T-helper 2 cell (primary cell): ENCODE measurements at regions not wholly inside any gene's neighbourhood (a gene's known extent, or its start where the extent isn't known, plus 50 kb on each side); places are given as distances from the start of the nearest gene placed in this dataset.
A peak's percentile ranks its signal among the peaks of the same experiment; 100 is the strongest.
"Not testable (repeated sequence)": the region's sequence is repeated elsewhere in the genome, so short reads cannot be mapped to it uniquely, and the experiment has no call there.

Experiments
- DNase-seq, 5 experiments: peaks; one replicate each; pipeline versions ENCODE4 v3.0.0 to v3.0.0-alpha.2; 2012 to 2022

DNA sequence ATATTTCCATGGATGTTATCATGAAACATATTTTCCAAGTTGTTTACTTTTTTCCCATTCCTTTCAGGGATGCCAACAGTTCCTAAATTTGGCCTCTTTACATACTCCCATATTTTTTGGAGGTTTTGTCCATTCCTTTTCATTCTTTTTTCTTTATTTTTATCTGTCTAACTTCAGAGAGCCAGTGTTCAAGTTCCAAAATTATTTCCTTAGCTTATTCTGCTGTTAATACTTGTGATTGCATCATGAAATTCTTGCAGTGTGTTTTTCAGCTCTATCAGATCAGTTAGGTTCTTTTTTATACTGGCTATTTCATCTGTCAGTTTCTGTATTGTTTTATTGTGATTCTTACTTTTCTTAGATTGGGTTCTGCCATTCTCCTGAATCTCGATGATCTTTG lies 89.9 kb upstream of the TCF21 start:
- DNase-seq: no peak

DNA sequence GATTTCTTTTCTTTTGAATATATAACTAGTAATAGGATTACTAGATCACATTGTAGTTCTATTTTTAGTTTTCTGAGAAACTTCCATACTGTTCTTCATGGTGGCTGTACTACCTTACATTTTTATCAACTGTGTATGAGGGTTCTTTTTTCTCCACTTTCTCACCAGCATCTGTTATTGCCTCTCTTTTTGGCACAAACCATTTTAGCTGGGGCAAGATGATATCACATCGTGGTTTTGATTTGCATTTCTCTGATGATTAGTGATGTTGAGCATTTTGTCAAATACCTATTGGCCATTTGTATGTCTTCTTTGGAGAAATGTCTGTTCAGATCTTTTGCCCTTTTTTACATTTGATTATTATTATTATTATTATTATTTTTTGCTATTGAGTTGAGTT lies 86.1 kb upstream of the TCF21 start:
- DNase-seq: no peak

DNA sequence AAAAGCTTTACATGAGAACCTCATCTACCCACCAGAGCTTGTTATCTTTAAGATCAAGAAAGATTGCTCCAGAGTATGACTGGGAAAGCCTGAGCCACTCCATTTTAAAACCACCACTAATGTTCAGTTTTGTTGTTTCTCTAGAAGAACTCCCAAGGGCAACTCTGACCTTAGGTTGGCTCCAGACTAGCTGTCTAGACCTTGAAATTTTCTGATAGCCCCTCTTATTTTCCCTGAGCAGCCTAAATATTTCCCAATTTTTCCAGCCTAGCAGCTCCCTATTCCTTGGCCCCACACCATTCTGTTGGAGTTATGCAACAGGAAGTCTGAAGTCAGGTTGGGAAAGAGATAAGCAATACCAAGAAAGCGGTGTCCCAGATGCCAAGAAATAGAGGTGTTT lies 84.6 kb upstream of the TCF21 start:
- DNase-seq: no peak

DNA sequence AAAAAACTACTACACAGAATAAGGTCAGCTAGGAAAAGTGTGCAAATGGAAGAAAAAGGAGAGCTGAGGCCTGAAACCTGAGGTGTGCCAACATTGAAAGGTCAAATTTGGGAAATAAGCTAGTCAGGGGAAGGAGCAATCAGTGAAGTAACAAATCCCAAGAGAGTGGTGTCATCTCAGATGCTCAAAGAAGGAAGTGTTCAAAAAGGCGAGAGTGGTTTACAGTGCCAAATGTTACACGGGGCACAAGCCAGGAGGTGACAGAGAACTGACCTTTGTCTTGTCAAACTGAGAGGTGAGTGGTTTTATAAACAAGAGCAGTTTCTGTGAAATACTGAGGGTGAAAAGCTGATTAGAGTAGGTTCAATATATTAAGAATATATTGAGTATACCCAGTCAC lies 83.0 kb upstream of the TCF21 start:
- no peak for DNase-seq

DNA sequence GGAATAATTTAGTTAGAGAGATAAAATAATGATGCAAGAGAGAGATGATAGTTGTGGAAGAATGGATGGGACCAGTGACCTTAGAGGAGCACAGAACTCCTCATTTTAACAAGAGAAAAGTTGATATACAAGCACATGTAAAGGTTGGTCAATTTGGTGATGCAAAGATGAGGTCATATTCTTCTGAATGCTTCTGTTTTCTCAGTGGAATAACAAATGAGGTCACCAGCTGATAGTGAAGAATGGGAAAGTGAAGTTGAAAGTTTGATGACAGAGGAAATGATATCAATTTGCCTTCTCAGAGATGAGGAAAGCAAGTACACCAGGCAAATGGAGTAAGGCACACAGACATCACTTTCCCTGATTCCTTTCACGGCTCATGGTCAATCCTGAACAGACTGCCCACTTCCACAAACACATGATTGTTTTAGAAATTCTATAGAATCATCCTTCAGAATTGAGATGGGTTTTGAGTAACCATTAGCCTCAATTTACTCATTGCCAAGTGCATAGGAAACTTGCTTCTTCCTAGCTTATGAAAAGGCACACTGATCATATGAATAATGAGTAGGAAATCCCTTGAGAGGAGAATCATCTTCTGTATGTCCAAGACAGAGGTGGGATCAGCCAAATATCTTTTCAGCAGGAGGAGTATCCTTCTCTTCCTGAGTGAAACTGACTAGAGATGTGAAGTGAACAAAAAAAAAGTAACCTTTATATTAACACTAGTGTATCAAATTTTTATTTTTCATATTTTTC lies 82.4 kb upstream of the TCF21 start:
- no peak for DNase-seq

DNA sequence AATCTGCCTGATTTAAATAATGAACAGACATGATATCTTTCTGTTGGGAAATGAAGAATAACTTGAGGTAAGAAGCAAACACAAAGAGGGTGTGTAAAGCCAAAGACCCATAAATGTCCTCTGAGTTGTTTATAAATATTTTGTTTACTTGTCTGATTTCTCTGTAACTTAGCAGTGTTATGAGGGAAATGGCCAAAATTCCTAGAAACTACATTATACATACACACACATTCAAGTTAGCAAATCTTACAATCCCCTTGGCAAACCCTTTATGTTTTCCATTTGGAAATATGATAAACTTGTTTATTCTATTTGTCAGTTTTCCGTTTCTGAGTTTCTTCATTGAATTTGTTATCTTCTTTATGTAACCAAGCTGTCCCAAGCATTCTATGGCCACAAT lies 81.4 kb upstream of the TCF21 start:
- DNase-seq: no peak

DNA sequence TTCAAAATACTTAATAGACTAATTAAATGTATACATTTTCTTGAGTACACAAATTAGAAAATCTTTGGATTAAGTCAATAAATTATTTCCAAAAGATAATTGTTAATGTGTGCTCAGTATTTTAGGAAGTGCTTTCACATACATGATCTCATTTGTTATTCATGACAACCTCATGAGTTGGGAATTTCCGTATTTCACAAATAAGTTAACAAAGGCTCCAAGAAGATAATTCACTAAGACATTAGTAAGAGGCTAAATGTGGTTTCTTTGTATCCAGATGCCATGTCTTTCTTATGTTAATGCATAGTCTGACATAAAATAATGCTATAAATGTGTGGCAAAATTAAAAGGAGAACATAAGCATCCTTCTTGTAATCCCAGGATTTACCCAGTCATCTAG lies 79.5 kb upstream of the TCF21 start:
- DNase-seq: no peak

DNA sequence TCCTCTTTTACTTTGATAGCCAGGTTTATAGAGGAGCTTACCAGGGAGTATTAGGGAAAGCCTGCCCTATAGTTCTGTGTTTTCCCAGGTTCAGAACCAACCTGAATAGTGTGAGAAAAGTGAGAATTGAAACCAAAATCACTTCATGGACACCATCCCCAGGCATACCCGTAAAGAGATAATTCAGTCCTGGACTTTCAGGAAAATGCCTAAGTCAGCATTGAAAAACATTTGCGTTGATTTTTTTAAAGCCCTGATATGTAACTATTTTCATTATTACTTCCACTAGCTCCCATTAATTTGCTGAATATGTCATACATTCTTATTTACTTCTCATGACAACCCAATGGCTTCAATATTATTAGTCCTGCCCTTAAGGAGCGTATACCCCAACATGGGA lies 77.4 kb upstream of the TCF21 start:
- no peak for DNase-seq

DNA sequence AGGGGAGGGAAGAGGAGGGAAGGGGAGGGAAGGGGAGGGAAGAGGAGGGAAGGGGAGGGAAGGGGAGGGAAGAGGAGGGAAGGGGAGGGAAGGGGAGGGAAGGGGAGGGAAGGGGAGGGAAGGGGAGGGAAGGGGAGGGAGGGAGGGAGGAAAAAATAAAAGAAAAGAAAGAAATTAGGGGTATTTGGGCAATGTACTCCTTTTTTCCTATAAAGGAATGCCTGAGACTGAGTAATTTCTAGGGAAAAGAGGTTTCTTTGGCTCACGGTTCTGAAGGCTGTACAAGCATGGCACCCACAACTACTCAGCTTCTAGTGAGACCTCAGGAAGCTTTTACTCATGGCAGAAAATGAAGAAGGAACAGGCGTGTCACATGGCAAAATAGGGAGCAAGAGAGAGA lies 76.5 kb upstream of the TCF21 start:
- not testable (repeated sequence) for DNase-seq

DNA sequence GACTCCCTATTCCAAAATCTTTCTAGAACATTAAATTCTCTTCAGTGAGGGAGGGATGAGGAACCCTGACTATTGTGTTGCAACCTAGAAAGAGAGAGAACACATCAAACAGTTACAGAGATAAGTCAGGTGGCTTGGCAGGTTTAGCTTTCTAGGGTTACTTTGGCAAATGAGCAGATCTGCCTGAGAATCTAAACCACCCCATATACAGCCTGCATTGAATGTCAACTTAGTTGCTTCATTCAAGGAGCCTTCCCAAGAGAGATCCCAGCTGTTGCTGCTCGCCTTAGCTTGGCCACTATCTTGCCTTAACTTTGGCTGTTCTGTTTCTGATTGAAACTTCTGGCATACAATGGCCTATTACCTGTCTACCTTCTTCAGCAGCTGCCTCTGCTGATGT lies 74.7 kb upstream of the TCF21 start:
- DNase-seq: no peak

DNA sequence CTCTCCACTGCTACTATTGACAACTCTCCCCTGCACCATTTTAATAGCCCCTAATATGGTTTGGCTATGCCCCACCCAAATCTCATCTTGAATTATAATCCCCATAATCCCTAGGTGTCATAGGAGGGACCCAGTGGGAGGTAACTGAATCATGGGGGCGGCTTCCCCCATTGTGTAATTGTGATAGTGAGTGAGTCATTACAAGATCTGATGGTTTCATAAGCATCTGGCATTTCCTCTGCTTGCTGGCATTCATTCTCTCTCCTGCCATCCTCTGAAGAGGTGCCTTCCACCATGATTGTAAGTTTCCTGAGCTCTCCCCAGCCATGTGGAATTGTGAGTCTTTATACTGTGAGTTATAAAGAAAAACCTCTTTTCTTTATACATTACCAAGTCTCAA lies 74.1 kb upstream of the TCF21 start:
- DNase-seq: peak in 1 of 5 experiments; percentile 12

DNA sequence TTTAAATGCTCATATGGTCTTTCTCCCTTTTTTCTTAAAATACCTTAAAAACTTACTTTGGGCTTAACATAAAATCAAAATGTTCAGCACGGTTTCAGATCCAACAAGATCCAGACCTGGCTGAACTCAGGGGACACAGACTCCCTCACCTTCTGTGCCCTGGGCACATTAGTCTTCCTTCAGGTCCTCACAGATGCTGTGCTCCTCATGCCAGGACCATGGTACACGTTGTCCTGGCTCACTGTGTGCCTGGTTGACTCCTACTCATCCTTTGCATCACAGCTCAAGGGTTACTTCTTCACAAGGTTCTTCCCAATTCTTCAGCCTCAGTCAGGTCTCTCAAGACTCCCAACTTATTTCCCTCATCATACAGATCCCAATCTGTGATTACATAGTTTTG lies 73.6 kb upstream of the TCF21 start:
- DNase-seq: no peak

DNA sequence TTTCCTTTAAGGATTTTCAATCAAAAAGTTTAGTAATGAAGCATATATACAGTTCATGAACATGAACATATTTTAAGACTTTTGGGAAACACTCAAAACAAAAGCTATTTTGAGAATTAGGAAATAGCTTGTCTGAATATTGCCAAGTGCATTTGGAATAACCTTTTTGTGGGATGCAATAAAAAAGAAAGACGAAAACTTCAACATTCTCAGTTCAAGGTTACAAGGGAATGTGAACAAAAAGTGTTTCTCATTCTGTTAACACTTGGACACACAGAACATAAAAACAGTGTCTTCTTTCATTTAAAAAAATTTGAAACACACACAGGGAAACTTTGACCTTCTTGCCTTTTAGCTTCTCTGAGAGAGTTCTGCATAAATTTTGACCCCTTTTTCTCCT lies 72.7 kb upstream of the TCF21 start:
- DNase-seq: no peak

DNA sequence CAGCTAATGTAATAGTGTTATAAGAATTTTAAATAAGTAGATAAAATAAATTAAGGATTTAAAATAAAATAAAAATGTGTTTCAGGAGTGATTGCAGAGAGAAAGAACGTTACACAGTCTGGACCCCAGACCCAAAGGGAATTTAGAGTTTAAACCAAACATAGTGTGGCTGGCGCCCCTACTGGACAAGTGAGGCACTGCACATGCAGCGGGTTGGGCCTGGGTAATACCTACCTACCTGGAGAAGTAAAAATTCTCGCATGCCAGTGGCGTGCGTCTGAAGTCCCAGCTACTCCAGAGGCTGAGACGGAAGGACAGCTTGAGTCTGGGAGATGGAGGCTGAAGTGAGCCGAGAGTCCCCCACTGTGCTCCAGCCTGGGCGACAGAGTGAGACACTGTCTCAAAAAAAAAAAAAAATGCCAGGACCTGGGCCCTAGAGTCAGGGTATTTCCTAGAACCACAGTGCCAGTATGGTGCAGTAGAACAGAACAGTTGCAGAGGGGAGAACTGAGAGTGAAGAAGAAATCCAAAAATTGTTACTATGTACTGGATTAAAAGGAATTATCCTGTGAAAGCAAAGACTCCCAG lies 71.4 kb upstream of the TCF21 start:
- peak in 4 of 5 experiments; percentile 9 to 20 (median 15) for DNase-seq

DNA sequence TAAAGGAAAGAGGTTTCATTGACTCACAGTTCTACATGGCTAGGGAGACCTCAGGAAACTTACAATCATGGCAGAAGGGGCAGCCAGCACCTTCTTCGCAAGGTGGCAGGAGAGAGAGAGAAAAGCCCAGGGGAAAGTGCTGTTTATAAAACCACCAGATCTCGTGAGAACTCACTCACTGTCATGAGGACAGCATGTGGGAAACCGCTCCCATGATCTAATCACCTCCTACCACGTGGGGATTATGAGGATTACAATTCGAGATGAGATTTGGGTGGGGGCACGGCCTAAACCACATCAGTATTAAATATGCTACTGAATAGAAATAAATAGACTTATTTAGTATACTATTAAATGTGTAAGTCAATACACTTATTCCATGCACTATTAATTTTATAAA lies 70.6 kb upstream of the TCF21 start:
- DNase-seq: no peak

DNA sequence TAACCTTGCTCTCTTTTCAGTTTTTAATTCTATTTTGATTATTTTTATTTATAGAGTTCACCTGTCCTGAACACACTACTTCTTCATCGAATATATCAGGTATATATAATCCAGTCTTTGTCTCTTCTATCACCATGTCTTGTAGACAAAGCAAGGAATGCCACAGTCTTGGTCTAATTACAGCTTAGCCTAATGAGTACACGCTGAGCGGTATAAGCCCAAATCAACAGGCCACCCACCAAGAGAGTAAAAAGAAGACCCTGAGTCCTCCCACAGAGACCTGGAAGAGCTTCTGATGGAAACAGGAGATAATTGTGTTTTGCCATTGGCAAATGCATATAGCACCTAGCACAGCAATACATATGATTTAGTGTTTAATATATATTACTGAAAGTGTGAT lies 68.7 kb upstream of the TCF21 start:
- no peak for DNase-seq

DNA sequence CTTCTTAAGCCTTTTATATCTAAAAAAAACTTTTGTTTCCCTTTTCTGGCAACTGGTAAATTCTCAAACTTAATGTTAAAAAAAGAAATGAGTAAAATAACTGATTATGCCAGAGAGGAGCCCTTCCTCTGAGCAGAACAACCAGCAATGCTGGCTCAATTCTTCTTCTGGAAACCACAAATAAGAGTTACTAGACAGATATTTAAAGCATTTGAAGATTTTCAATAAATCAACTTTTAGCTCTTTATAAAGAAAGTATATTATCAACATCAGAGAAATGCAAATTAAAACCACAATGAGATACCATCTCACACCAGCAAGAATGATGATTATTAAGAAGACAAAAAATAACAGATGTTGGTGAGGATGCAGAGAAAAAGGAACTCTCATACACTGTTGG lies 61.1 kb upstream of the TCF21 start:
- DNase-seq: no peak

DNA sequence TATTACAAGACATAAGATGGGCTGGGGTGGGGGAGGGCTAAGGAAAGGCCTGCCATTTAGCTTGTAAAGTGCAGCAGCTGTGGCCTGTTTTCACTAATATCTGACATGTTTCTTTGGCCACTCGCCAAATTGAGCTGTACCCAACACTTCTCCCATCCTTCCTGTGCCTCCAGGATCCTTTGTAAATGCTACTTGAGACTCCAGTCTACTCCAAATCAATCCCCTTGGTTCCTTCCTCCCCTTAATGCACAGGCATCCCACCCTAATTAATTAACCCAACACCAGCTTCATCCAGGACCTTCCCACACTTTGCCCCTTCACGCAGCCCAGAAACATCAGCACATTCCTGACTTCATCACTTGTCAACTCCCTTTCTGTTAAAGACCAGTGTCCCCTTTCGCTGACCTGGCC lies 55.0 kb upstream of the TCF21 start:
- no peak for DNase-seq

DNA sequence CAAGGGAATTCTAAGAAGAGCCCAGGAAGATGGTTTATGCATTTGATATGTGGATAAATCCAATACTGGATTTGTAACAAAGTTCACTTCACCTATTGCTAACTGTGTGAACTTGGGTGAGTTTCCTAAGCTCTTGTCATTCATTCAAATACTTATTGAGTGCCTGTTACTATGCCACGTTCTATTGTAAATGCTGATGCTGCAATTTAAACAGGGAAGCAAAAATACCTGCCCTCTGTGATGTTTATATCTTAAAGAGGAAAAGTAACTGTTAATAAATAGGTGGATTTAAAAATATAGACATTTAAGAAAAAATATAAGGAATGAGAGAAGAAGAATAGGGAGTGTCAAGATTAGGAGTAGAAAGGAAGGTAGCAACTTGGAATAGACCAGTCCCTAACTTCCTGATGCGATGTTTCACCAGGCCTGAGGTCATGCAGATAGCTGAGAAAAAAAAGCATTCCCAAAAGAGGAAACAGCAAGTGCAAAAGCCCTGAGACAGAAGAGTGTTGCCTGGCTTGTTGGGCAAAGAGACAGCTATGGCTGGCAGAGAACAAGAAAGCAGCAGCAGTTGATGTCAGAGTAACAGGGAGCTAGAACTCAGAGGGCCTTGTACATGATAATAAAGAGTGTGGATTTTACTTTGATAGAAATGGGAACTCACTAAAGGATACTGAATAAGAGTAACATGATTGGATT lies 54.3 kb upstream of the TCF21 start:
- no peak for DNase-seq

DNA sequence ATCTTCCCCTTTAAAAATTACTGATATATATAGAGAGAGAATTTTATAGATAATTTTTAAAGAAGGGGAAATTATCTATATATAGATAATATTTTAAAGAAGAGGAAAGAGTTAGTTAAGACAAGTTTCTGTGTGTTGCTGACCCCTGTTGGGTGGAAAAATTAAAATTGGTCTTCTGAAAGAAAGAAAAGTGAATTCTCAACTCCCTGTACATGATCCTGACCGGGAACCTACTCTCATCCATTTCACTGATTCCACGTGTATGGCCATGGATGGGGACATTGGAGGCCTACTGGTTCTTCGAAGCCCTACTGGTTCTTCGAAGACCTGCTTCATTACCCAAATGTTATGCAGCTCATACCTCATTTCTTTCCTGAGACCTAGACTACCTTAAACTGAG lies 53.0 kb upstream of the TCF21 start:
- no peak for DNase-seq

DNA sequence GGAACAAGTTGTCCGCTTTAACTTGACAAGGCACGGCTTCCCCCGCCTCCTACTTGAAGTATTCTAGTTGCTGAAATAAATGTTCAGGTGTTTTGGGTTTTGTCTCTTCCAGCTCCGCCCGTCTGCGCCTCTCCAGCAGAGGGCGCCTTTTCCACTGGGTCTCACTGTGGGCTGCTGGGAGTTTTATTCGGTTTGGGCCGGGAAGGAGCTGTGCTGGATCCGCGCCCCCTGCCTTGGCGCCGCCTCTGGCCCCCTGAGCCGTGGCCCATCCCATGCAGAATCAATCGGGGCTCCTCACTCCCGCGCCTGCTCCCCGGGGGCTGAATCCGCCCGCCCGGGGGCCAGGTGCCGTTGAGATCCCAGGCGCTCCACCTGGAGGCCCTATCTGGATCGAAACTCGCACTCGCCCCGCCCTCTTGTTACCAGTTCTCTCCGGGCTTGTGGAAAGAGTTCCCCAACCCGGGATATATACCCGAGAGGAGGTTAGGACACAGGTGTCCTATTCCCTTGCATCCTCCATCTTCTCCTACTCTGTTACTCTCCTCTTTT lies 51.0 kb upstream of the TCF21 start:
- peak in 3 of 5 experiments; percentile 37 to 49 (median 38) for DNase-seq
